ENCODE measurements at regions not wholly inside any gene's neighbourhood (a gene's known extent, or its start where the extent isn't known, plus 50 kb on each side); places are given as distances from the start of the nearest gene placed in this dataset.

GRCh38 chr10:104580774-104581675, 60.1 kb upstream of the SORCS3 start:
- no peak overlapping the region for H3K4me3 ChIP-seq (ENCODE audit: low read depth, low read length)
- peak; percentile 85 for TF ChIP-seq CTCF (IDR thresholded peaks at IDR 0.05; ENCODE audit: insufficient read depth, low read length, poor library complexity, severe bottlenecking)
- no peak for DNase-seq (ENCODE audit: low read depth)
- no peaks in the 10 kb centered on the region for H3K36me3 ChIP-seq (ENCODE audit: control insufficient read depth, insufficient read depth, low read length)
- H3K27me3 ChIP-seq (ENCODE audit: control insufficient read depth, insufficient read depth, low read length): peaks cover 3% of the 10 kb centered on the region

GRCh38 chr10:104581884-104582601, 59.0 kb upstream of the SORCS3 start:
- H3K36me3 ChIP-seq (ENCODE audit: control insufficient read depth, insufficient read depth, low read length): no peaks in the 10 kb centered on the region
- no peak for TF ChIP-seq CTCF (IDR thresholded peaks at IDR 0.05; ENCODE audit: insufficient read depth, low read length, poor library complexity, severe bottlenecking)
- H3K4me3 ChIP-seq (ENCODE audit: low read depth, low read length): no peak overlapping the region
- DNase-seq (ENCODE audit: low read depth): peak; percentile 58
- peaks cover 3% of the 10 kb centered on the region for H3K27me3 ChIP-seq (ENCODE audit: control insufficient read depth, insufficient read depth, low read length)

- DNase-seq (ENCODE audit: low read depth): peak; percentile 32
- Histone ChIP-seq H3K27me3 (ENCODE audit: control insufficient read depth, insufficient read depth, low read length) (peaks cover 3% of the 10 kb centered on the region), H3K36me3 (ENCODE audit: control insufficient read depth, insufficient read depth, low read length) (no peaks in the 10 kb centered on the region), H3K4me3 (ENCODE audit: low read depth, low read length) (no peak overlapping the region)
- no peak for TF ChIP-seq CTCF (IDR thresholded peaks at IDR 0.05; ENCODE audit: insufficient read depth, low read length, poor library complexity, severe bottlenecking)
Measured at GRCh38 chr10:104582602-104582951, 58.5 kb upstream of the SORCS3 start.

GRCh38 chr10:104582966-104583365, 58.1 kb upstream of the SORCS3 start:
- Histone ChIP-seq H3K27me3 (ENCODE audit: control insufficient read depth, insufficient read depth, low read length) (peaks cover 3% of the 10 kb centered on the region), H3K4me3 (ENCODE audit: low read depth, low read length) (no peak overlapping the region), H3K36me3 (ENCODE audit: control insufficient read depth, insufficient read depth, low read length) (no peaks in the 10 kb centered on the region)
- no peak for DNase-seq (ENCODE audit: low read depth)
- TF ChIP-seq CTCF (IDR thresholded peaks at IDR 0.05; ENCODE audit: insufficient read depth, low read length, poor library complexity, severe bottlenecking): no peak

GRCh38 chr10:104584541-104584940, 56.5 kb upstream of the SORCS3 start:
- Histone ChIP-seq H3K36me3 (ENCODE audit: control insufficient read depth, insufficient read depth, low read length) (no peaks in the 10 kb centered on the region), H3K4me3 (ENCODE audit: low read depth, low read length) (no peak overlapping the region), H3K27me3 (ENCODE audit: control insufficient read depth, insufficient read depth, low read length) (peaks cover 3% of the 10 kb centered on the region)
- no peak for DNase-seq (ENCODE audit: low read depth)
- no peak for TF ChIP-seq CTCF (IDR thresholded peaks at IDR 0.05; ENCODE audit: insufficient read depth, low read length, poor library complexity, severe bottlenecking)
